Smooth muscle cell (in vitro differentiated cells): ENCODE measurements at regions not wholly inside any gene's neighbourhood (a gene's known extent, or its start where the extent isn't known, plus 50 kb on each side); places are given as distances from the start of the nearest gene placed in this dataset.

Source experiments
- DNase-seq: peaks from one replicate; lab custom pipeline; 2025; ENCODE audit not compliant: unreplicated experiment; lab: John Stamatoyannopoulos, UW
- H2AFZ ChIP-seq: fragments of 200-600 bp; sonication (generic); 2 replicates; pipeline ENCODE4 v1.6.0; 2016; ENCODE audit warnings: antibody characterized with exemption, low read depth, mild to moderate bottlenecking
- H3F3A ChIP-seq: fragments of 200-600 bp; sonication (generic); 2 replicates; pipeline ENCODE4 v1.6.0; 2017; ENCODE audit warnings: antibody characterized with exemption, low read depth
- H3K27ac ChIP-seq: fragments of 200-600 bp; sonication (generic); 2 replicates; pipeline ENCODE4 v1.5.1; 2016; ENCODE audit warnings: low read depth, mild to moderate bottlenecking
- H3K27me3 ChIP-seq: fragments of 200-600 bp; sonication (generic); 2 replicates; pipeline ENCODE4 v1.6.1; 2016; ENCODE audit warnings: low read depth, mild to moderate bottlenecking
- H3K36me3 ChIP-seq: fragments of 200-600 bp; sonication (generic); 2 replicates; pipeline ENCODE4 v1.5.1; 2016; ENCODE audit warnings: low read depth
- H3K4me1 ChIP-seq: fragments of 200-600 bp; sonication (generic); 2 replicates; pipeline ENCODE4 v1.5.1; 2016; ENCODE audit warnings: low read depth
- H3K4me2 ChIP-seq: fragments of 200-600 bp; sonication (generic); 2 replicates; pipeline ENCODE4 v1.6.0; 2016; ENCODE audit warnings: mild to moderate bottlenecking
- H3K4me3 ChIP-seq: fragments of 200-600 bp; sonication (generic); 2 replicates; pipeline ENCODE4 v1.5.1; 2016; ENCODE audit warnings: mild to moderate bottlenecking
- H3K79me2 ChIP-seq: fragments of 200-600 bp; sonication (generic); 2 replicates; pipeline ENCODE4 v1.6.0; 2016; ENCODE audit warnings: low read depth, mild to moderate bottlenecking
- H3K9ac ChIP-seq: fragments of 200-600 bp; sonication (generic); 2 replicates; pipeline ENCODE4 v1.6.0; 2016; ENCODE audit warnings: low read depth
- H3K9me3 ChIP-seq: fragments of 200-600 bp; sonication (generic); replicated peaks from 2 replicates; pipeline ENCODE4 v1.5.1; 2016; ENCODE audit warnings: low read depth
- H4K20me1 ChIP-seq: fragments of 200-600 bp; sonication (generic); 2 replicates; pipeline ENCODE4 v1.6.0; 2016; ENCODE audit warnings: low read depth
- WGBS: methylation state at CpG from one replicate; pipeline ENCODE4 v1.1.7; 2016; ENCODE audit warnings: low lambda C conversion rate; 5-methylcytosine and 5-hydroxymethylcytosine counted together
- TF ChIP-seq, protein P1 (sequence below): fragments of 200-600 bp; sonication (generic); IDR thresholded peaks from 2 replicates; pipeline ENCODE4 v1.5.1; 2017; ENCODE audit warnings: borderline replicate concordance, mild to moderate bottlenecking, antibody characterized with exemption; ENCODE audit not compliant: insufficient read depth, poor library complexity, severe bottlenecking

DNA sequence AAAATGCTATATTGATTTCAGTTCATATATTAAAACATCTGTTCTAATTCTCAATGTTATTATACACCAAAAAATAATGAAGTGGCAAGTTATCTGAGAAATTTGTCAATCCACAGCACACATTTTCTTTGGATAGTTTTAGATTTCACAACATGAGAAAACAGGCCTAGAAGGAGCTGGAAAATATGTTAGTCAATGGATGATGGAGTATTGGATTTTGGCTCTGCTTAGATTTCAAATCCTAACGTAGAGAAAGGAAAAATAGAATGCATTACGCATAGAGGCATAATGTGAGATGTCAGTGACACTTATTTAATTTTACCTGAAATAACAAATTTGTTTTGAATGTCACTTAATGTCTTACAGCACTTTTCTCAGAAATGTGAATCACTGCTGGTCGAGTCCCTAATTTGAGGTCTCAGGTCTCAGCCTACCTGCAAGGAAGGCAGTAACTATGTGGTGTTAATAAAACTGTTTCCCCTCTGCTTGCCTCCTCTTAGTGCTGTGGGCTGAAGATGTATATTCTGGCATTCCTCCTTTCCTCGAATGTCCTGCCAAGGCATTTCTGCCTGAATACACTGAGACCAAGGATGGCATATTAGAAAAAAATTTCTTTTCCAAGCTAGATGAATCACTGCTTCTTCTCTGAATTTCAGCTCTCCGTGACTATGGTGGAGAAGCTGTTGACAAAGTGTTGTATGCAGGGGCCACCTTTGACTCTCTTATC is 232.4 kb downstream of the POSTN start:
- WGBS, result 94% methylated on average over 5 of the region's 5 CpGs
- no peak overlapping the region for H3K4me3 ChIP-seq
- H4K20me1 ChIP-seq, result no peaks in the 10 kb centered on the region
- no peaks in the 10 kb centered on the region for H3K36me3 ChIP-seq
- no peak overlapping the region for H3K4me2 ChIP-seq
- no peaks in the 10 kb centered on the region for H3F3A ChIP-seq
- no peaks in the 10 kb centered on the region for H3K4me1 ChIP-seq
- no peak overlapping the region for H3K27ac ChIP-seq
- H3K9me3 ChIP-seq, result no peaks in the 10 kb centered on the region
- TF ChIP-seq, protein P1, sequence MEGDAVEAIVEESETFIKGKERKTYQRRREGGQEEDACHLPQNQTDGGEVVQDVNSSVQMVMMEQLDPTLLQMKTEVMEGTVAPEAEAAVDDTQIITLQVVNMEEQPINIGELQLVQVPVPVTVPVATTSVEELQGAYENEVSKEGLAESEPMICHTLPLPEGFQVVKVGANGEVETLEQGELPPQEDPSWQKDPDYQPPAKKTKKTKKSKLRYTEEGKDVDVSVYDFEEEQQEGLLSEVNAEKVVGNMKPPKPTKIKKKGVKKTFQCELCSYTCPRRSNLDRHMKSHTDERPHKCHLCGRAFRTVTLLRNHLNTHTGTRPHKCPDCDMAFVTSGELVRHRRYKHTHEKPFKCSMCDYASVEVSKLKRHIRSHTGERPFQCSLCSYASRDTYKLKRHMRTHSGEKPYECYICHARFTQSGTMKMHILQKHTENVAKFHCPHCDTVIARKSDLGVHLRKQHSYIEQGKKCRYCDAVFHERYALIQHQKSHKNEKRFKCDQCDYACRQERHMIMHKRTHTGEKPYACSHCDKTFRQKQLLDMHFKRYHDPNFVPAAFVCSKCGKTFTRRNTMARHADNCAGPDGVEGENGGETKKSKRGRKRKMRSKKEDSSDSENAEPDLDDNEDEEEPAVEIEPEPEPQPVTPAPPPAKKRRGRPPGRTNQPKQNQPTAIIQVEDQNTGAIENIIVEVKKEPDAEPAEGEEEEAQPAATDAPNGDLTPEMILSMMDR, result no peak
- H3K9ac ChIP-seq, result no peak overlapping the region
- H2AFZ ChIP-seq, result no peak overlapping the region
- H3K27me3 ChIP-seq, result no peaks in the 10 kb centered on the region
- DNase-seq, result no peak
- H3K79me2 ChIP-seq, result no peaks in the 10 kb centered on the region

DNA sequence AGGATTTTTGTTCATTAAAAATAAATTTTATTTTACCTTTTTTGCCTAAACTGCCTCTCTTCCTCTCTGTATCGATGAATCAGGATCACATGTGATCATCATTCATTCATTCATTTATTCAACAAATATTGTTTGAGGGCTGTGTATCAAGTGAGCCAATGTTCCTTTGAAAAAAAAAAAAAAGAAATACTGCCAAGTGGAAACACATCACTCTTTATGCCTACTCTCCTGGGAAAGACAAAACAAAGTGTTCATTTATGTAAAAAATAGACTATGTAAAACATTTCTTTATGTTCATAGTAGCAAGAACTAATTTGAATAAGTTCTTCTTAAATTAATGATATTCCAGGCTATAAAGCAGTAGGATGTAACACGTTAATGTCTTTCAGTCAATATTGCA is 233.1 kb downstream of the POSTN start:
- Histone ChIP-seq H3K4me2 (no peak overlapping the region), H3K79me2 (no peaks in the 10 kb centered on the region), H3K27me3 (no peaks in the 10 kb centered on the region), H3K4me1 (peaks cover under 1% of the 10 kb centered on the region), H3K36me3 (no peaks in the 10 kb centered on the region), H4K20me1 (no peaks in the 10 kb centered on the region), H3K9ac (no peak overlapping the region), H2AFZ (no peak overlapping the region), H3F3A (no peaks in the 10 kb centered on the region), H3K4me3 (no peak overlapping the region), H3K27ac (no peak overlapping the region), H3K9me3 (no peaks in the 10 kb centered on the region)
- WGBS, result 94% methylated on average over 2 of the region's 2 CpGs
- TF ChIP-seq, protein P1, result no peak
- no peak for DNase-seq

DNA sequence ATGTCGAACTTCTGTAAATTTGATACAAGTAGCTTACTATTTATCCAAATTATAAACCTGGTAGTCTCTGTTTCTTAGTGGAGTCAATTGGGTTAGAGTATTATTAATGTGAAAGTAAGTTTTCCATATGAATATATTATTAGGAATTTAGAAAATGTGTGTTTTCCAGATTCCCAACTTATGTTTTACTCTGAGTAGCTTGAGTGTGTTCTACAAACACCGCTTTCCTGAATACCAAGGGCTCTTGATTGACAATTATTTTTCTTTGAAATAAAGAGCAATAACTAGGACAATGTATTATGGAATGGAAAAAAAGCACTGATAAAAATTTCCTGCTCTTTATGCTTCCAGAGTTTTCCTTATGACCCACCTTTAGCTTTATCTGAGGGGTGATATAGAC is 233.6 kb downstream of the POSTN start:
- TF ChIP-seq, protein P1, result no peak

DNA sequence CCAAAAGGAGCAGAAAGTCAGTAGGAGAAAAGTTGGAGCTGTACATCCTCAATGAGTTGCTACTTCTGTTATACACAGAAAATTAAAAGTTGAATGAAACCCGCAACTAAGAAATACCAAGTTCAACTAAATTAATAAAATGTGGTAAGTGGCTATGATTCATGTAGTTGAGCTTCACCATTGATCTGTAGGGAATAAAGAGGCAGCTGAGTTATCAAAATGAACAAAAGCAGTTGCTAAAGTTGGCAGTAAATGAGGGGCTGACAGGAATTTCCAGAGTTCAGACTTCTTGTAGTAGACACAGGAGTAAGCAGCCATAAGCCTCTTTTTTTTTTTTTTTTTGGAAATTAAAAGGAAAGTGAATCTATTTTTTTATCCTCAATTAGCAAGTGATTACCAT is 234.6 kb downstream of the POSTN start:
- no peaks in the 10 kb centered on the region for H3K36me3 ChIP-seq
- no peaks in the 10 kb centered on the region for H3K9me3 ChIP-seq
- peaks cover 4% of the 10 kb centered on the region for H3K4me1 ChIP-seq
- H3K27me3 ChIP-seq, result no peaks in the 10 kb centered on the region
- H3K4me2 ChIP-seq, result no peak overlapping the region
- no peaks in the 10 kb centered on the region for H3F3A ChIP-seq
- no peak for DNase-seq
- no peaks in the 10 kb centered on the region for H3K79me2 ChIP-seq
- no peaks in the 10 kb centered on the region for H4K20me1 ChIP-seq
- H3K27ac ChIP-seq, result no peak overlapping the region
- H2AFZ ChIP-seq, result no peak overlapping the region
- TF ChIP-seq, protein P1, result no peak
- H3K4me3 ChIP-seq, result no peak overlapping the region
- H3K9ac ChIP-seq, result no peak overlapping the region
- WGBS, result 96% methylated on average over 1 of the region's 1 CpG

More for the DNA sequence above, 233.6 kb downstream of the POSTN start:
- Histone ChIP-seq H2AFZ (no peak overlapping the region), H3K4me2 (no peak overlapping the region), H3K79me2 (no peaks in the 10 kb centered on the region), H4K20me1 (no peaks in the 10 kb centered on the region), H3K27me3 (no peaks in the 10 kb centered on the region), H3F3A (no peaks in the 10 kb centered on the region), H3K4me3 (no peak overlapping the region), H3K4me1 (peaks cover 4% of the 10 kb centered on the region), H3K36me3 (no peaks in the 10 kb centered on the region), H3K27ac (no peak overlapping the region), H3K9me3 (no peaks in the 10 kb centered on the region), H3K9ac (no peak overlapping the region)
- no peak for DNase-seq
- WGBS, result 98% methylated on average over 2 of the region's 2 CpGs
